Thymus (tissue), 11 donors: ENCODE measurements at regions not wholly inside any gene's neighbourhood (a gene's known extent, or its start where the extent isn't known, plus 50 kb on each side); places are given as distances from the start of the nearest gene placed in this dataset.

Experiments used
- DNase-seq, 9 donors: peaks; one replicate each; pipeline ENCODE4 v3.0.0-alpha.2; 2013; ENCODE audit warnings: low spot score in 9 of 9, low read depth in 6 of 9, missing footprints in 1 of 9
- H3K27ac ChIP-seq, 2 donors: one replicate each; pipeline ENCODE4 v1.5.1; 2013; ENCODE audit warnings: control low read depth in 1 of 2, low read depth in 1 of 2, low read length in 1 of 2, mild to moderate bottlenecking in 1 of 2, moderate library complexity in 1 of 2
- H3K27me3 ChIP-seq, 2 donors: one replicate each; pipeline ENCODE4 v1.5.1; 2013; ENCODE audit warnings: low read length in 1 of 2; ENCODE audit not compliant: control insufficient read depth in 2 of 2, insufficient read depth in 1 of 2
- H3K36me3 ChIP-seq, 2 donors: one replicate each; pipeline ENCODE4 v1.5.1; 2013; ENCODE audit warnings: low read length in 1 of 2, mild to moderate bottlenecking in 1 of 2, moderate library complexity in 1 of 2; ENCODE audit not compliant: control insufficient read depth in 2 of 2, insufficient read depth in 2 of 2
- H3K4me1 ChIP-seq, 2 donors: one replicate each; pipeline ENCODE4 v1.5.1; 2013; ENCODE audit warnings: low read length in 2 of 2; ENCODE audit not compliant: control insufficient read depth in 2 of 2, insufficient read depth in 2 of 2
- H3K4me3 ChIP-seq, 2 donors: one replicate each; pipeline ENCODE4 v1.5.1; 2013; ENCODE audit warnings: low read length in 2 of 2, control low read depth in 1 of 2, mild to moderate bottlenecking in 1 of 2
- H3K9me3 ChIP-seq, 2 donors: one replicate each; pipeline ENCODE4 v1.5.1; 2013; ENCODE audit warnings: low read length in 1 of 2, mild to moderate bottlenecking in 1 of 2; ENCODE audit not compliant: control insufficient read depth in 2 of 2, insufficient read depth in 1 of 2
- WGBS: extraction: QIAGEN DNeasy Blood & Tissue Kit; methylation state at CpG from one replicate; pipeline ENCODE4 v1.1.7; 2013; 5-methylcytosine and 5-hydroxymethylcytosine counted together
- donor health status: healthy.

DNA sequence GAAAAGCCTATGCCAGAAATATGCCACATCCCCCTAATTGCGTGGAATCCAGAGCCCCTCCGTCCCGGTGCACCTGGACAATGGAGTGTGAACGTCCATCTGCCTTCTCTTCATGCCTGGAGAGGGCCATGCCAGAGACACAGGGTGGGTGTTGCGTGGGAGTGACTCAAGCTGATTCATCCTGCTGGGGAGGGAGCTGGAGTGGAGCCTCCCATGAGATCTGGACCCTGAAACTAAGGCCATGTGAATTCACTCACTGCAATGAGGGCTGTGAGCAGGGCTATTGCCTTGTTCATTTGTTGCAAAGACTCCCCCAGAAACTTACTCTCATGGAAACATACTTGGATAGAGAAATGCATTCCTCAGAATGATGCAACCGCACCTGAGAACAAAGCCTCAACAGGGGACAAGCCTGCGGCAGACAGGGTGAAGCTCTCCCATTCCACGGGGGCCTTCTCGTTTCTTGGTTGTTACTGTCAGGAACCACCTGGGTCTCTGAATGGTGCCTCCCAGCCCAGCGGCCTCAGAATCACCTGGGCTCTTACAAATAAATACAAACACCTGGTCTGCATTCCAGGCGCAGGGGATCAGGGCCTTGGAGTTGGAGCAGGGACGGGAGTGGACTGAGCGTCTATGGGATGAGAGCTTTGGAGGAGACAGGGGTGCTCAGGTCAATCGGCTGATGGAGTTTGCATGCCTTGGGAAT is 1031.2 kb downstream of the BRD1 start:
- 85% methylated on average over 14 of the region's 14 CpGs for WGBS
- H3K9me3 ChIP-seq, result no peaks in the 10 kb centered on the region

DNA sequence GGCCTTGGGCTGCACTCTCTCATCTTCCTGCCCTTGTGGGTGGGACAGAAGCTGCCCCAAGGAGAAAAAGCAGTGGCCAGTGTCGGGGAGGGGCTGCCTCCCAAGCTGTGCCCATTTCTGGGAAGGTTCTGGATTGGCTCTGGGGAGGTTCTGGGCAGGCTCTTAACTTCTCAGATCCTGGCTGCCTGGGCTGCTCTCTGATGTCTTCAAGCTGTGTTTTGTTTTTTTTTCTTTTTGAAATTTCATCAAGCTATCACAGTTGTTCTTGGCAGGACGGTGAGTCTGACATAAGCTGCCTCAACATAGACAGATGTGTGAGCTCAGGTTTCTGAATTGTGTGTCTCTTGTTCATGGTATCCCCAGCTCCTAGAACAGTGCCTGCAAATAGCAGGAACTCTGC is 1032.0 kb downstream of the BRD1 start:
- H3K4me1 ChIP-seq, result no peaks in the 10 kb centered on the region
- H3K27me3 ChIP-seq, result no peaks in the 10 kb centered on the region
- H3K9me3 ChIP-seq, result no peaks in the 10 kb centered on the region
- no peaks in the 10 kb centered on the region for H3K36me3 ChIP-seq
- H3K4me3 ChIP-seq, result no peak overlapping the region
- DNase-seq, result peak in 1 of 9 donors; percentile 12
- no peak overlapping the region for H3K27ac ChIP-seq
- WGBS, result 53% methylated on average over 2 of the region's 2 CpGs

More for the DNA sequence above, 1031.2 kb downstream of the BRD1 start:
- peak in 1 of 9 donors; percentile 4 for DNase-seq
- no peaks in the 10 kb centered on the region for H3K4me1 ChIP-seq
- H3K36me3 ChIP-seq, result no peaks in the 10 kb centered on the region
- no peak overlapping the region for H3K4me3 ChIP-seq
- no peaks in the 10 kb centered on the region for H3K27me3 ChIP-seq
- H3K27ac ChIP-seq, result peak overlapping the region; percentile 18 to 60

DNA sequence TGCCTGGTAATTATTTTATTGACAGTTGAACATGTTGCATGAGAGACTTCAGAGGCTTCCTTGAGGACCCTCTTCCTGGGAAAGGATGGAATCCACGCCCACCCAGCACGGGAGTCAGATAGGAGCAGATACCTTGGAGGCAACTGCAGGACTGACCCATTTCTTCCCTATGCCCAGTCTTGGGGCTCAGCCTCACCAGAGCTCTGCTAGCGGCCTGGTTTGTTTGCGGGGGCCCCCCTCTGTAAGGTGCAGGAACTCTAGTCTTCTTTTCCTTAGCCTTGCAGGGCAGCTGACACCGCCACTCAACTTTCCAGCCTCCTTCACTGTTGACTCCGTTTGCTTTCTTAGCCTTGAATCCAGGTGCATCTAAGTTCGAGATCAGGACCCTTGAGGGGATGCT is 1032.8 kb downstream of the BRD1 start:
- H3K9me3 ChIP-seq, result no peaks in the 10 kb centered on the region
- no peaks in the 10 kb centered on the region for H3K4me1 ChIP-seq

DNA sequence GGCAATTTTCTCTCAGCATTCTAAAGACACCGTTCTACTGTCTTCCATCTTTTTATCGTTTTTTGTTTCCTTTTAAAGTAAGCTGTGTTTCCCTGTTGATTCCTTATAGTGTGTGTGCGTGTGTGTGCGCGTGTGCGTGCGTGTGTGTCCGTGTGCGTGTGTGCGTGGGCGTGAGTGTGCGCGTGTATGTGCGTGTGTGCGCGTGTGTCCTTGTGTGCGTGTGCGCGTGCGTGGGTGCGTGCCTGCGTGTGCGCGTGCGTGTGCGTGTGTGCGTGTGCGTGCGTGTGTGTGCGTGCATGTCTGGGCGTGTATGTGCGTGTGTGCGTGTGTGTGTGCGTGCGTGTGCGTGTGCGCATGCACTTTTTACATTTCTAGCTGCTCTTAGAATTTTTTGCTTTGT is 1033.7 kb downstream of the BRD1 start:
- no peak overlapping the region for H3K27ac ChIP-seq
- DNase-seq, result no peak
- no peaks in the 10 kb centered on the region for H3K9me3 ChIP-seq
- WGBS, result 83% methylated on average over 36 of the region's 37 CpGs
- H3K4me1 ChIP-seq, result no peaks in the 10 kb centered on the region
- no peaks in the 10 kb centered on the region for H3K36me3 ChIP-seq
- no peak overlapping the region for H3K4me3 ChIP-seq
- no peaks in the 10 kb centered on the region for H3K27me3 ChIP-seq

More for the DNA sequence above, 1032.8 kb downstream of the BRD1 start:
- Histone ChIP-seq H3K36me3 (no peaks in the 10 kb centered on the region), H3K4me3 (no peak overlapping the region), H3K27me3 (no peaks in the 10 kb centered on the region), H3K27ac (no peak overlapping the region)
- 92% methylated on average over 7 of the region's 7 CpGs for WGBS
- DNase-seq, result no peak

DNA sequence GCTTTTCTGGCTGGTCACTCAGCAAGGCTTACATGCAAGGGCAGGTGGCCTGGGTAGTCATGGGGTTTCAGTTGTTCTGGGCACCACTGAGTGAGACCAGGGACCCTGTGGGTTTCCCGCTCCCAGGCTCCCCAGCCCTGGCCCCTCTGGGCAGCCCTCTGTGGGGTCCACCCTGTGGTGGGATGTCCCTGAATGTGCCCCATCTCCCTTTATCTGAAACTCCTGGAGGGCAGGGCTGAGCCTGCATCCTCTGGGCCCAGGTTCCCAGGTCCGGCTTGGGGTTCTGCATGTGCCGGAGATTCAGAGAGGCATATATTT is 1041.0 kb downstream of the BRD1 start:
- no peak for DNase-seq
- WGBS, result 98% methylated on average over 3 of the region's 3 CpGs

DNA sequence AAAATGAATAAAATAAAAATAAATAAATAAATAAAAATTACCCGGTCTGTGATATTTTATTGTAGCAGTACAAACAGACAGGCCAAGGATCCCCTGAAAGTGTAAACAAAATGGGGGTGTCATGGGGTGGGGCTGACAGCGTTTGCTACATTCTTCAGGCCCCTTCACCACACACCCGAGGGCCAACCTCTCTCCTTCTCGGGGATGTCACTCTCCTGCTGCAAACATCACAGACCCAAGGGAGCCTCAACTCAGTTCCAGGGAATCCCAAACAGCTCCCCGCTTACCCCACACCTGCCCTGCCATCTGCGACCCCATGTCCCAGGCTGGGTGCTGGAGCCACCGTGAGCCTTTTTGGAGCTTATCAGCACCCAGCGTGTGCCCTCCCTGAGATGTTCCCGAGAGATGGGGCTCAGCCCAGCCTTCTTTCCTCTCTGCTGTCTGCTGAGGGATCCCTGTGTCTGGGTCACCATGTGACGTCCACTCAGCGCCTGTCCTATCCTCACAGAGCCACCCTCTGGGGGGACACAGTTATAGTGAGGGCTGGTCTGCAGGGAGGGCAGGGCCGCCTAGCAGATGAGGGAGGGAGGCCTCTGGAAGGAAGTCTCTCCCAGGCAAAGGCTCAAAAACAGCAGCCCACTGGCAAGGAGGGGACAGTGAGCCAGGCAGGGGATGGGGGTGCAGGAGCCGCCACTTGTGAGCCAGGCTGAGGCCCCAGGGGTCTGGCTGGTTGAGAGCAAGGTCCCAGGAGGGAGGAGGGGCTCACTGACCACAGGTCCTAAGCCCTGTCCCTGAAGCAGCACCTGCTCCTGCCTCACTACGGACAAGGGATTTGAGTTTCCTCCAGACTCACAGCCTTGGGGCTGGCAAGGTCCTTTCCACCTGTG is 1041.6 kb downstream of the BRD1 start:
- Histone ChIP-seq H3K9me3 (no peaks in the 10 kb centered on the region), H3K4me3 (no peak overlapping the region), H3K27ac (no peak overlapping the region), H3K27me3 (no peaks in the 10 kb centered on the region), H3K36me3 (no peaks in the 10 kb centered on the region), H3K4me1 (no peaks in the 10 kb centered on the region)
- no peak for DNase-seq
- 92% methylated on average over 14 of the region's 14 CpGs for WGBS

More for the DNA sequence above, 1041.0 kb downstream of the BRD1 start:
- no peaks in the 10 kb centered on the region for H3K4me1 ChIP-seq
- no peak overlapping the region for H3K4me3 ChIP-seq
- H3K36me3 ChIP-seq, result no peaks in the 10 kb centered on the region
- no peak overlapping the region for H3K27ac ChIP-seq
- no peaks in the 10 kb centered on the region for H3K9me3 ChIP-seq
- H3K27me3 ChIP-seq, result no peaks in the 10 kb centered on the region

DNA sequence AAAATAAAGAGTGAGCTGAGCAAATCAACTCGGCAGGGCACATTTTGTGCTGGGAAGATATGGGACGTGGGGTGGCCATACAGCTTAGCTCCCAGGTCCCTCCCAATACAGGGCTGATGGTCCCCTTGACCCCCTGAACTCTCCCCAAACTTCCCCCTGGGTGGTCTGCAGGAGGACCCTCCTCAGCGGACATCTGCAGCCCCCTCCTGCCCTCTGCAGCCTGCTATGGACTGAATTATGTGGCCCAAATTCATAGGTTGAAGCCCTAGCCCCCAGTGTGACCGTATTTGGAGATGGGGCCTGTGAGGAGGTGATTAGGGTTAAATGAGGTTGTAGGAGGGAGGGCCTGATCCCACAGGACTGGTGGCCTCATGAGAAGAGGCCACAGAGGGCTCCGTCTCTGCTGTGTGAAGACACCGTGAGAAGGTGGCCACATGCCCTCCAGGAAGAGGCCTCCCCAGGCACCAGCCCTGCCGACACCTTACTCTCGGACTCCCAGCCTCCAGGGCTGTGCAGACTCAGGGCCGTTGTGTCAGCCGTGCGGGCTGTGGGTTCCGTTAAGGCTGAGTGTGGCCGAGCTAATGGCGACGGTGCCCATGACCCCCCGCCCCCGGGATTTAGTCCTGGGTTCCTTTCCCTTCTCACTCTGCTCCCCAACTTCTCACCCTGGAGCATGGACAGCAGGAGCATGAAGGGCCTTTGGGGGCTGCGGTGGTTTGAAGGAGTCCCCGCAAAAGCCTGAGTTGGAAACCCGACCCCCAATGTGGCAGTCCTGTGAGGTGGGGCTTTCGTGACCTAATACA is 1042.8 kb downstream of the BRD1 start:
- 93% methylated on average over 21 of the region's 21 CpGs for WGBS
- no peaks in the 10 kb centered on the region for H3K4me1 ChIP-seq
- no peak overlapping the region for H3K27ac ChIP-seq
- no peaks in the 10 kb centered on the region for H3K36me3 ChIP-seq
- no peaks in the 10 kb centered on the region for H3K27me3 ChIP-seq
- H3K4me3 ChIP-seq, result no peak overlapping the region
- no peaks in the 10 kb centered on the region for H3K9me3 ChIP-seq
- no peak for DNase-seq

DNA sequence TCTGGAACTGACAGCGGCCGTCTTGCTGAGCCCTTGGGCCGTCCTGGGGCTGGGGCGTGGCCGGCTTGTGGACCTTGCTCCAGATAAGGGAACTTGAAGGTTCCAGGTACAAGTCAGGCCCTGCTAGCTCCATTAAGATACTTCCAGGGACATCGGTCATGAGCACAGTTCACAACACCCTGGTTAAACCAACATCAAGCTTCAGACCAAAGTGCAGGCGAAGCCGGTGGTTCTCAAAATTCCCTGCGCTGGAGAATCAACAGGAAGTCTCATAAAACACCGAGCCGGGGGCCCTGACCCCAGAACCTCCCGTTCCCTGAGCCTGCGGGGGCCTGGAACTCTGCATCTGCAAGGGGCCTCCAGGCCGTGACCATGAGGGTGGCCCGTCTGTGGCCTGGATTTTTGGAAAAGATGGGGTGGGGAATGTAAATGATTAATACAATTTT is 1043.8 kb downstream of the BRD1 start:
- peaks cover under 1 to 1% of the 10 kb centered on the region in 2 donors for H3K9me3 ChIP-seq
- H3K4me1 ChIP-seq, result no peaks in the 10 kb centered on the region
- 92% methylated on average over 15 of the region's 15 CpGs for WGBS
- H3K27me3 ChIP-seq, result no peaks in the 10 kb centered on the region
- no peak overlapping the region for H3K27ac ChIP-seq
- H3K4me3 ChIP-seq, result no peak overlapping the region
- no peak for DNase-seq
- H3K36me3 ChIP-seq, result no peaks in the 10 kb centered on the region
